HEK293T (cell line): ENCODE measurements at regions not wholly inside any gene's neighbourhood (a gene's known extent, or its start where the extent isn't known, plus 50 kb on each side); places are given as distances from the start of the nearest gene placed in this dataset.

Experiments
- ARNT ChIP-seq: fragments of 450-650 bp; IDR thresholded peaks from 2 replicates; pipeline ENCODE4 v1.6.1; 2017; ENCODE audit warnings: mild to moderate bottlenecking
- CTBP1 ChIP-seq: fragments of 450-650 bp; IDR thresholded peaks from 2 replicates; pipeline ENCODE4 v1.6.1; 2016; ENCODE audit warnings: borderline replicate concordance
- FOXK2 ChIP-seq: fragments of 450-650 bp; IDR thresholded peaks from 2 replicates; pipeline ENCODE4 v1.6.1; 2016; ENCODE audit warnings: mild to moderate bottlenecking
- LEF1 ChIP-seq: fragments of 450-650 bp; IDR thresholded peaks from 2 replicates; pipeline ENCODE4 v1.6.1; 2017; ENCODE audit warnings: mild to moderate bottlenecking, borderline replicate concordance
- NFRKB ChIP-seq: fragments of 450-650 bp; IDR thresholded peaks from 2 replicates; pipeline ENCODE4 v1.6.1; 2016; ENCODE audit warnings: mild to moderate bottlenecking, moderate library complexity
- SP1 ChIP-seq: fragments of 450-650 bp; IDR thresholded peaks from 2 replicates; pipeline ENCODE4 v1.6.1; 2017
- SUZ12 ChIP-seq: fragments of 450-650 bp; IDR thresholded peaks from 2 replicates; pipeline ENCODE4 v1.6.1; 2016; ENCODE audit warnings: mild to moderate bottlenecking
- TF ChIP-seq, protein P1 (sequence below): fragments of 450-650 bp; IDR thresholded peaks from 2 replicates; pipeline ENCODE4 v1.6.1; 2016

DNA sequence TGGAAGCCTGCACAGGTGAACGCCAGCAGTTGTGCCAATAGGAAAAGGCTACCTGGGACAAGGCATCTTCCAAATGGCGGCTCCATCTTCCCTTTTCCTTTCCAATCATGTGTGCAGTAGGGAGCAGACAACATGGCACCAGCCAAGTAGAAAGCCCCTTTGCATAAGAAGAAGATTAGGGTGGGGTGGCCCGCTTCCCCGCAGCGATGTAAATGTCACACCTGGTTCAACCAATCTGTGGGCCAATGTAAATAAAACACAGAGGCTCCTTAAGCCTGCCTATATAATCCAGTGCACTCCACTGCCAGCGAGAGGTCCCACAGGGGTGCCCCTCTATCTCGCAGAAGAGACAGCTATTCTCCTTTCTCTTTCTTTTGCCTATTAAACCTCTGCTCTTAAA, 468.4 kb upstream of the CRIM1 start:
- TF ChIP-seq SP1: no peak
- TF ChIP-seq SUZ12: no peak
- no peak for TF ChIP-seq LEF1
- no peak for TF ChIP-seq ARNT
- TF ChIP-seq FOXK2: no peak
- TF ChIP-seq, protein P1, sequence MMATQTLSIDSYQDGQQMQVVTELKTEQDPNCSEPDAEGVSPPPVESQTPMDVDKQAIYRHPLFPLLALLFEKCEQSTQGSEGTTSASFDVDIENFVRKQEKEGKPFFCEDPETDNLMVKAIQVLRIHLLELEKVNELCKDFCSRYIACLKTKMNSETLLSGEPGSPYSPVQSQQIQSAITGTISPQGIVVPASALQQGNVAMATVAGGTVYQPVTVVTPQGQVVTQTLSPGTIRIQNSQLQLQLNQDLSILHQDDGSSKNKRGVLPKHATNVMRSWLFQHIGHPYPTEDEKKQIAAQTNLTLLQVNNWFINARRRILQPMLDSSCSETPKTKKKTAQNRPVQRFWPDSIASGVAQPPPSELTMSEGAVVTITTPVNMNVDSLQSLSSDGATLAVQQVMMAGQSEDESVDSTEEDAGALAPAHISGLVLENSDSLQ: no peak
- no peak for TF ChIP-seq NFRKB
- TF ChIP-seq CTBP1: no peak
